ENCODE measurements at regions not wholly inside any gene's neighbourhood (a gene's known extent, or its start where the extent isn't known, plus 50 kb on each side); places are given as distances from the start of the nearest gene placed in this dataset.

GRCh38 chr3:110758208-110758607, 313.4 kb upstream of the NECTIN3 start:
- Mint-ChIP-seq H3K27me3 (no peaks in the 10 kb centered on the region), H3K36me3 (ENCODE audit: low read depth) (no peaks in the 10 kb centered on the region), H3K4me3 (no peak overlapping the region), H3K4me1 (no peaks in the 10 kb centered on the region), H3K9me3 (no peaks in the 10 kb centered on the region), H3K27ac (no peak overlapping the region)
- ATAC-seq (replicated peaks): peak; percentile 47

GRCh38 chr3:110767156-110767555, 304.5 kb upstream of the NECTIN3 start:
- Mint-ChIP-seq H3K27ac (no peak overlapping the region), H3K4me1 (no peaks in the 10 kb centered on the region), H3K4me3 (no peak overlapping the region), H3K27me3 (no peaks in the 10 kb centered on the region), H3K9me3 (peaks cover 3% of the 10 kb centered on the region), H3K36me3 (ENCODE audit: low read depth) (no peaks in the 10 kb centered on the region)
- no peak for ATAC-seq (replicated peaks)

- Mint-ChIP-seq H3K4me1 (no peaks in the 10 kb centered on the region), H3K27me3 (no peaks in the 10 kb centered on the region), H3K9me3 (peaks cover 3% of the 10 kb centered on the region), H3K4me3 (no peak overlapping the region), H3K36me3 (ENCODE audit: low read depth) (no peaks in the 10 kb centered on the region), H3K27ac (no peak overlapping the region)
- ATAC-seq (replicated peaks): no peak
These were observed 303.8 kb upstream of the NECTIN3 start for GRCh38 chr3:110767838-110768237.

- no peaks in the 10 kb centered on the region for H3K36me3 Mint-ChIP-seq (ENCODE audit: low read depth)
- H3K9me3 Mint-ChIP-seq: no peaks in the 10 kb centered on the region
- H3K27me3 Mint-ChIP-seq: no peaks in the 10 kb centered on the region
- no peak overlapping the region for H3K4me3 Mint-ChIP-seq
- H3K27ac Mint-ChIP-seq: no peak overlapping the region
- H3K4me1 Mint-ChIP-seq: no peaks in the 10 kb centered on the region
- ATAC-seq (replicated peaks): no peak
These were observed 298.1 kb upstream of the NECTIN3 start for GRCh38 chr3:110773413-110773954.

GRCh38 chr3:110774496-110775265, 296.9 kb upstream of the NECTIN3 start:
- Mint-ChIP-seq H3K4me1 (no peaks in the 10 kb centered on the region), H3K27me3 (no peaks in the 10 kb centered on the region), H3K36me3 (ENCODE audit: low read depth) (no peaks in the 10 kb centered on the region), H3K9me3 (no peaks in the 10 kb centered on the region), H3K4me3 (no peak overlapping the region), H3K27ac (no peak overlapping the region)
- ATAC-seq (replicated peaks): no peak

- Mint-ChIP-seq H3K9me3 (no peaks in the 10 kb centered on the region), H3K36me3 (ENCODE audit: low read depth) (no peaks in the 10 kb centered on the region), H3K4me1 (no peaks in the 10 kb centered on the region), H3K27ac (no peak overlapping the region), H3K27me3 (no peaks in the 10 kb centered on the region), H3K4me3 (no peak overlapping the region)
- ATAC-seq (replicated peaks): no peak
These were observed 292.0 kb upstream of the NECTIN3 start for GRCh38 chr3:110779581-110779980.

GRCh38 chr3:110783541-110783940, 288.1 kb upstream of the NECTIN3 start:
- H3K27me3 Mint-ChIP-seq: no peaks in the 10 kb centered on the region
- no peaks in the 10 kb centered on the region for H3K36me3 Mint-ChIP-seq (ENCODE audit: low read depth)
- H3K4me1 Mint-ChIP-seq: no peaks in the 10 kb centered on the region
- H3K27ac Mint-ChIP-seq: no peak overlapping the region
- no peak overlapping the region for H3K4me3 Mint-ChIP-seq
- ATAC-seq (replicated peaks): no peak
- H3K9me3 Mint-ChIP-seq: no peaks in the 10 kb centered on the region

- Mint-ChIP-seq H3K27ac (no peak overlapping the region), H3K9me3 (no peaks in the 10 kb centered on the region), H3K4me1 (no peaks in the 10 kb centered on the region), H3K4me3 (no peak overlapping the region), H3K27me3 (peaks cover 3% of the 10 kb centered on the region), H3K36me3 (ENCODE audit: low read depth) (no peaks in the 10 kb centered on the region)
- no peak for ATAC-seq (replicated peaks)
These were observed 282.8 kb upstream of the NECTIN3 start for GRCh38 chr3:110788794-110789193.

GRCh38 chr3:110789315-110789714, 282.3 kb upstream of the NECTIN3 start:
- peaks cover 3% of the 10 kb centered on the region for H3K27me3 Mint-ChIP-seq

GRCh38 chr3:110790631-110791030, 281.0 kb upstream of the NECTIN3 start:
- H3K4me1 Mint-ChIP-seq: peaks cover 3% of the 10 kb centered on the region
- H3K4me3 Mint-ChIP-seq: no peak overlapping the region
- no peaks in the 10 kb centered on the region for H3K9me3 Mint-ChIP-seq
- ATAC-seq (replicated peaks): no peak
- peaks cover 8% of the 10 kb centered on the region for H3K27me3 Mint-ChIP-seq
- H3K36me3 Mint-ChIP-seq (ENCODE audit: low read depth): no peaks in the 10 kb centered on the region
- no peak overlapping the region for H3K27ac Mint-ChIP-seq

More at GRCh38 chr3:110789315-110789714, 282.3 kb upstream of the NECTIN3 start:
- ATAC-seq (replicated peaks): no peak
- Mint-ChIP-seq H3K9me3 (no peaks in the 10 kb centered on the region), H3K27ac (no peak overlapping the region), H3K4me3 (no peak overlapping the region), H3K36me3 (ENCODE audit: low read depth) (no peaks in the 10 kb centered on the region), H3K4me1 (no peaks in the 10 kb centered on the region)

- Mint-ChIP-seq H3K4me1 (peaks cover 3% of the 10 kb centered on the region), H3K27ac (no peak overlapping the region), H3K4me3 (no peak overlapping the region), H3K27me3 (peaks cover 8% of the 10 kb centered on the region), H3K9me3 (no peaks in the 10 kb centered on the region), H3K36me3 (ENCODE audit: low read depth) (no peaks in the 10 kb centered on the region)
- ATAC-seq (replicated peaks): no peak
These were observed 279.5 kb upstream of the NECTIN3 start for GRCh38 chr3:110791995-110792686.

- H3K27me3 Mint-ChIP-seq: peaks cover 8% of the 10 kb centered on the region
- H3K27ac Mint-ChIP-seq: no peak overlapping the region
These were observed 278.0 kb upstream of the NECTIN3 start for GRCh38 chr3:110793611-110794010.

GRCh38 chr3:110795163-110795562, 276.5 kb upstream of the NECTIN3 start:
- H3K27ac Mint-ChIP-seq: no peak overlapping the region

More at GRCh38 chr3:110793611-110794010, 278.0 kb upstream of the NECTIN3 start:
- Mint-ChIP-seq H3K9me3 (no peaks in the 10 kb centered on the region), H3K4me3 (no peak overlapping the region), H3K36me3 (ENCODE audit: low read depth) (no peaks in the 10 kb centered on the region), H3K4me1 (peaks cover 3% of the 10 kb centered on the region)
- ATAC-seq (replicated peaks): no peak

GRCh38 chr3:110799271-110799670, 272.3 kb upstream of the NECTIN3 start:
- H3K27ac Mint-ChIP-seq: no peak overlapping the region
- peaks cover 3% of the 10 kb centered on the region for H3K4me1 Mint-ChIP-seq
- no peak overlapping the region for H3K4me3 Mint-ChIP-seq
- no peaks in the 10 kb centered on the region for H3K36me3 Mint-ChIP-seq (ENCODE audit: low read depth)
- no peak for ATAC-seq (replicated peaks)
- H3K9me3 Mint-ChIP-seq: no peaks in the 10 kb centered on the region
- H3K27me3 Mint-ChIP-seq: peaks cover 5% of the 10 kb centered on the region

More at GRCh38 chr3:110795163-110795562, 276.5 kb upstream of the NECTIN3 start:
- no peak overlapping the region for H3K4me3 Mint-ChIP-seq
- peaks cover 3% of the 10 kb centered on the region for H3K4me1 Mint-ChIP-seq
- no peaks in the 10 kb centered on the region for H3K36me3 Mint-ChIP-seq (ENCODE audit: low read depth)
- H3K27me3 Mint-ChIP-seq: peaks cover 8% of the 10 kb centered on the region
- H3K9me3 Mint-ChIP-seq: no peaks in the 10 kb centered on the region
- no peak for ATAC-seq (replicated peaks)

- H3K27me3 Mint-ChIP-seq: peaks cover 5% of the 10 kb centered on the region
- H3K36me3 Mint-ChIP-seq (ENCODE audit: low read depth): no peaks in the 10 kb centered on the region
- ATAC-seq (replicated peaks): no peak
- no peak overlapping the region for H3K27ac Mint-ChIP-seq
- no peaks in the 10 kb centered on the region for H3K4me1 Mint-ChIP-seq
- H3K9me3 Mint-ChIP-seq: peaks cover 3% of the 10 kb centered on the region
- no peak overlapping the region for H3K4me3 Mint-ChIP-seq
These were observed 266.8 kb upstream of the NECTIN3 start for GRCh38 chr3:110804856-110805255.
